Epithelial cell of proximal tubule (primary cell): ENCODE measurements at regions not wholly inside any gene's neighbourhood (a gene's known extent, or its start where the extent isn't known, plus 50 kb on each side); places are given as distances from the start of the nearest gene placed in this dataset.

ENCODE experiments used
- DNase-seq: peaks from one replicate; pipeline ENCODE4 v3.0.0-alpha.2; 2011; ENCODE audit warnings: low read depth
- H3K4me3 ChIP-seq: 2 replicates; pipeline ENCODE4 v1.5.1; 2011; ENCODE audit warnings: low read depth, mild to moderate bottlenecking, low read length
- CTCF ChIP-seq: conservative IDR thresholded peaks from 2 replicates; pipeline ENCODE4 v1.5.1; 2012; ENCODE audit warnings: low read depth, mild to moderate bottlenecking, low read length

- no peak overlapping the region for H3K4me3 ChIP-seq
- TF ChIP-seq CTCF, result no peak
- DNase-seq, result peak; percentile 78
Measured at GRCh38 chr12:27179400-27180214, 64.5 kb upstream of the STK38L start.

DNA sequence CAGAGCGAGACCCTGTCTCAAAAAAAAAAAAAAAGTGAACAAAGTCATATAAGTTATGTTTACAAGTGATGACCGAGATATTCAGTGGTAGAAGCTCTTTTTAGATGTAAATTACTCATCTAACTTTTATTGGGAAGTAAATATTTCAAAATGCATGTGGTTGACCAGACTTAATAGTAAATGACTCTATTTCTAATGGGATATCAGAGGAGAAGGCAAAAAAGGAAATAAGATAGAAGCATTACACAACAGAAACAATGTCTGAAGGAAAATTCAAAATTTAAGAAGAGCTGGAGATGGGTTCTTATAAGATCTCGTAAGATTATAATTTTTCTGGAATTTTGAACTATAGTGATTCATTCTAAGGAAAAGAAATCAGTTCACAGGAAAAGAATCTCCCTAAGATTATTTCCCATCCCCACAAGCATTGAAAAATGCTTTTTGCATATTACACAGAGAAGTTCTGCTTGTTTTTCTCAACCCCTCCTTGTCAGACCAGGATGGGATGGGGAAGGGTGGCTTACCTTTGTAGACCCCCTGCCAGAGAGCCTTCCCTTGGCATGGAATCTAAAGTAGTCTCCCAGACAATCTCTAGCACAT lies 63.1 kb upstream of the STK38L start:
- H3K4me3 ChIP-seq, result no peak overlapping the region
- no peak for DNase-seq
- TF ChIP-seq CTCF, result no peak

GRCh38 chr12:27183342-27183741 lies 60.7 kb upstream of the STK38L start:
- DNase-seq, result no peak
- H3K4me3 ChIP-seq, result no peak overlapping the region
- TF ChIP-seq CTCF, result no peak

DNA sequence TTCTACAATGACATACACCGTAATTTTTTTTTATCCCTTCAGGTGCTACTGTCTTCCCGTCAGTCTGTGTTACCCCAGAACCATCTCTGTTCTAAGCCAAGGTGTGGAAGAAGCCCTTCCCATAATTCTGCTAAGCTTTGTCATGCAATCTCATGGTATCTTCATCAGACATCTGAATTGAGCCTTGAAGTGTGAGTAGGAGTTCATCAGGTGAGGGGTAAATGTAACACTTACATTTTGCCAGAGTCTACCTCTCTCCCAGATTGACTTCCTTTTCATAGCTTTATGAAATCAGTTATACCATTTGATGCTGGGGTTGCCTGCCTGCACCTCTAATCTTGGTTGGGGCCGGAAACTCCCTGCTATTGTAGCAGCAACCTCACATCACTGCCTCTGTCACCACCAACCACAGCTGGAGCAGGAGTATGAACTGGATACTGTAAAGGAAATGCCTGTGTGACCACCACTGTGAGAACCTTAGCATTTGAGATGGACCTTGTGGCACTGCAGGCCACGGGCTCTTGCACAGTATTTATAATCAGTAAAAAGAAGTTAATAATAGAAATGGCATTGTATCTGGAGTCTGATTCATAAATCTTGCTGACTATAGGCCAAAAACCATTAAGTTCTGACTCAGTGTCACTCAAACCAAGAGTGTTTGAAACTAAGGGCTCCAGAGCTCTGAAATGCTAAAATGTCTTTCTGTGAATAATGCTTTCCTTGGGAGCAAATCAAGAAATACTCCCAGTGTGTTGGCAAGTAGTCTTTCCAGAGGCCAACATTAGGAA lies 58.7 kb upstream of the STK38L start:
- H3K4me3 ChIP-seq, result no peak overlapping the region
- DNase-seq, result no peak
- TF ChIP-seq CTCF, result no peak

DNA sequence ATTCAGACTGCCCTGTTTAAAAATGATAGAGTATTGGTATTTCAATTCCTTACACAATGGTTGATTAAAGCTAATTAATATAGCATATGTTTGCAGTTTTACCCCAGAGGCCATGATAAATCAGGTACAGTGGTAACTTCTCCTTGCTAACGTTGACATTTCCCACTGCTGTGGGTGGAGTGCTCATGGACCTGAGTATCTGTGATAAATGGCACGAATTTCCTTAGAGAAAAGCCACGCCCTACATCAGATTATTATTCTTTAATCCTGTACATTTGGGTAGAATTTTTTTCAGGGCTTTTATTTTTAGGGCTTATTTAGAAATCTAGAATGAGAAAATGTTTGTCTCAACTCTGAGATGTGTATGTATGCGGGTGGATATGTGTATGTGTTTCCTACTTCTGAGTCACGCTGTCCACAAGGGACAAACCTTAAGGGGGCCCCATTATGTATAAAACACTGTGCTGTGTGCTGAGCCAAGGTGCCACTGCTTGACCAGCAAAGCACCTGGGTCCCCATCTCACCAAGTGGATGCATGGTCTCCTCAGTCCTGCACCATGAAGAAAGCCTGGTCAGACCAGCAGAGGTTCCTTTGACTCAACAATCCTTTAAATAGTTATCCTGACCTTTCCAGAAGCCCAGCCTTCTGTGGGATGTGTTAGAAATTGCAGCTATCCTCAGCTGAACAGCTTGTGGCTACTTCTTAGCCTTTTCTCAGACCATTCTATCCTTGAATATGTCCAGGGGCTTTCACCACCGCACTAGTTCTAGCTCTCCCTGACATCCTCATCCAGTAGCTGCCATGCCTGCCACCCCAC lies 57.9 kb upstream of the STK38L start:
- no peak overlapping the region for H3K4me3 ChIP-seq
- no peak for TF ChIP-seq CTCF
- DNase-seq, result no peak

DNA sequence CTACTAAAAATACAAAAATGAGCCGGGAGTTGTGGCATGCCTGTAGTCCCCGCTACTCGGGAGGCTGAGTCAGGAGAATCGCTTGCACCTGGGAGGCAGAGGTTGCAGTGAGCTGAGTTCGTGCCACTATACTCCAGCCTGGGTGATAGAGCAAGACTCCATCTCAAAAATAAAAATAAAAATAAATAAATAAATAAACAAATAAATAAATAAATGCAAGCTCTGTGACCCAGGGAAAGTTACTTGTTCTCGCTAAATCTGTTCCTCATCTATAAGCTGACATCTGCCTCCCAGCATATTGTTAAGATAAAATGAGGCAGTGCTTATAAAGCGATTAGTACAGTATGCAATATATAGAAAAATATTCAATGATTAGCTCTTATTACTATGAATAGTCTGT lies 56.4 kb upstream of the STK38L start:
- no peak for TF ChIP-seq CTCF
- H3K4me3 ChIP-seq, result no peak overlapping the region
- DNase-seq, result no peak
